MCF 10A (cell line): ENCODE measurements at regions not wholly inside any gene's neighbourhood (a gene's known extent, or its start where the extent isn't known, plus 50 kb on each side); places are given as distances from the start of the nearest gene placed in this dataset.

Experiments
- BruUV-seq: library from RNA; stranded (reverse); fragments of 400-500 nt; replicated peaks from 2 replicates; lab custom pipeline; 2021; lab: Mats Ljungman, UMichigan
- CTCF ChIA-PET: fragments of 300-600 bp; sonication (Branson Sonifier 250); formaldehyde crosslinking; extraction: SDS; loops from one replicate; lab custom pipeline; 2021; ENCODE audit warnings: antibody characterized with exemption, inconsistent platforms; lab: Yijun Ruan, JAX
- POLR2A ChIA-PET: fragments of 300-600, 350-650 bp; sonication (Branson Sonifier 250); formaldehyde crosslinking; extraction: SDS; loops from one replicate; lab custom pipeline; 2020; ENCODE audit warnings: antibody characterized with exemption, inconsistent platforms; lab: Yijun Ruan, JAX
- DNase-seq: peaks from one replicate; pipeline ENCODE4 v3.0.0-alpha.2; 2018; ENCODE audit not compliant: unreplicated experiment
- H3K27ac Mint-ChIP-seq: one replicate; pipeline ENCODE4 v1.8.0; 2022; ENCODE audit warnings: mild to moderate bottlenecking, low read depth, mixed read lengths; ENCODE audit not compliant: unreplicated experiment
- H3K27me3 Mint-ChIP-seq: one replicate; pipeline ENCODE4 v1.8.0; 2022; ENCODE audit warnings: mixed read lengths; ENCODE audit not compliant: insufficient read depth, unreplicated experiment
- H3K36me3 Mint-ChIP-seq: one replicate; pipeline ENCODE4 v1.8.0; 2022; ENCODE audit warnings: mild to moderate bottlenecking, moderate library complexity, mixed read lengths; ENCODE audit not compliant: insufficient read depth, unreplicated experiment
- H3K4me1 Mint-ChIP-seq: one replicate; pipeline ENCODE4 v1.8.0; 2022; ENCODE audit warnings: mixed read lengths; ENCODE audit not compliant: insufficient read depth, unreplicated experiment
- H3K4me3 Mint-ChIP-seq: one replicate; pipeline ENCODE4 v1.8.0; 2022; ENCODE audit warnings: mild to moderate bottlenecking, moderate library complexity, mixed read lengths; ENCODE audit not compliant: unreplicated experiment
- H3K9me3 Mint-ChIP-seq: one replicate; pipeline ENCODE4 v1.8.0; 2022; ENCODE audit warnings: mixed read lengths; ENCODE audit not compliant: unreplicated experiment
- intact Hi-C: fragments of 100-400 bp; cut with micrococcal nuclease; formaldehyde crosslinking; loops from 2 replicates; pipeline ENCODE4 v1.14.1; 2022
- TF ChIP-seq, protein P1 (sequence below): fragments of 200-600 bp; IDR thresholded peaks from one replicate; pipeline ENCODE4 v1.8.0; 2022; ENCODE audit warnings: antibody characterized with exemption, mild to moderate bottlenecking; ENCODE audit not compliant: unreplicated experiment

DNA sequence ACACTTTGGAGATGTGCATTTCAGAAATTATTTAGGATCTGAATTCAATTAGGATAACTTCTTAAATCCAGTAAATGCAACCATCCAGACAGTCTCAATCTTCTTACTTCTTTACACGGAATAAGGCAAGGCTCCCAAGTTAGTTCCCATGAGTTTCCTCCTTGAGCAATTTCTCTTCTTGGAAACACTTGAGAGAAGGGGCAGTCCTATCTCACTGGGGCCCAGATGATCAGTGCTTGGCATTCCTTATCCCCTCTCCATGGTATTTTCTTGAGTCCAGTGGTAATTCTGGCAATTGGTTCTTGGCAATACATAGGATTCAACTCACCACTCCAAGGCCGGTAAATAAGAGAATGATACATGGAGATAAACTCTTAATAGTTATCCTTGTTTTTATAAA lies 87.1 kb upstream of the PTHLH start:
- Mint-ChIP-seq H3K27me3 (no peaks in the 10 kb centered on the region), H3K9me3 (no peaks in the 10 kb centered on the region), H3K36me3 (no peaks in the 10 kb centered on the region), H3K4me1 (peaks cover 14% of the 10 kb centered on the region), H3K27ac (no peak overlapping the region), H3K4me3 (no peak overlapping the region)
- CTCF ChIA-PET: interaction anchor here (1.2 kb wide), 1 partner anchor 82 kb away, joined by 3 read pairs; no protein-coding TSS in a partner anchor
- POLR2A ChIA-PET: interaction anchor here (1.3 kb wide), 1 partner anchor 37 kb away, joined by 3 read pairs; no protein-coding TSS in a partner anchor
- intact Hi-C loops: no loop called here
- no peak for DNase-seq
- TF ChIP-seq, protein P1, sequence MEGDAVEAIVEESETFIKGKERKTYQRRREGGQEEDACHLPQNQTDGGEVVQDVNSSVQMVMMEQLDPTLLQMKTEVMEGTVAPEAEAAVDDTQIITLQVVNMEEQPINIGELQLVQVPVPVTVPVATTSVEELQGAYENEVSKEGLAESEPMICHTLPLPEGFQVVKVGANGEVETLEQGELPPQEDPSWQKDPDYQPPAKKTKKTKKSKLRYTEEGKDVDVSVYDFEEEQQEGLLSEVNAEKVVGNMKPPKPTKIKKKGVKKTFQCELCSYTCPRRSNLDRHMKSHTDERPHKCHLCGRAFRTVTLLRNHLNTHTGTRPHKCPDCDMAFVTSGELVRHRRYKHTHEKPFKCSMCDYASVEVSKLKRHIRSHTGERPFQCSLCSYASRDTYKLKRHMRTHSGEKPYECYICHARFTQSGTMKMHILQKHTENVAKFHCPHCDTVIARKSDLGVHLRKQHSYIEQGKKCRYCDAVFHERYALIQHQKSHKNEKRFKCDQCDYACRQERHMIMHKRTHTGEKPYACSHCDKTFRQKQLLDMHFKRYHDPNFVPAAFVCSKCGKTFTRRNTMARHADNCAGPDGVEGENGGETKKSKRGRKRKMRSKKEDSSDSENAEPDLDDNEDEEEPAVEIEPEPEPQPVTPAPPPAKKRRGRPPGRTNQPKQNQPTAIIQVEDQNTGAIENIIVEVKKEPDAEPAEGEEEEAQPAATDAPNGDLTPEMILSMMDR: no peak
- BruUV-seq: no TSS peak

DNA sequence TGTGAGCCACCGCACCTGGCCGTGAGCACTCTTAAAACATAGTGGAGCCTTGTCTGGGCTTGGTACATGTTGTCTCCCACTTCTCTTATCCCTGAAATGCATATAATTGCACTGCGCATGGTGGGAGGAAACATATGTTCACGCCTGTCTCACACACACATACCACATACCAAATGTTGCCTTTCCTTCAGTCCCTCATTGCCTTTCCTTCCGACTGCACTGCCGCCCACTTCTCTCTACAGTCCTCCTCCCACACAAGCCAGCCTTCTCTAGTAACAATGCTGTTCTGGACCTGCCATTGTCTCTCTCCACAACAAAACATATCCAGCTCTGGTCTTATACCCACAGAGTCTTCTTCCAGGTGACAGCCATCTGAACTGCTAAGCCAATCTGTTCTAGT lies 88.3 kb upstream of the PTHLH start:
- CTCF ChIA-PET: interaction anchor here (1.2 kb wide), 1 partner anchor 83 kb away, joined by 3 read pairs; no protein-coding TSS in a partner anchor
- no peaks in the 10 kb centered on the region for H3K9me3 Mint-ChIP-seq
- no peak for DNase-seq
- TF ChIP-seq, protein P1: no peak
- no peak overlapping the region for H3K27ac Mint-ChIP-seq
- H3K27me3 Mint-ChIP-seq: no peaks in the 10 kb centered on the region
- no peaks in the 10 kb centered on the region for H3K36me3 Mint-ChIP-seq
- BruUV-seq: no TSS peak
- intact Hi-C loops: no loop called here
- peaks cover 14% of the 10 kb centered on the region for H3K4me1 Mint-ChIP-seq
- POLR2A ChIA-PET: no interaction called here
- H3K4me3 Mint-ChIP-seq: no peak overlapping the region

DNA sequence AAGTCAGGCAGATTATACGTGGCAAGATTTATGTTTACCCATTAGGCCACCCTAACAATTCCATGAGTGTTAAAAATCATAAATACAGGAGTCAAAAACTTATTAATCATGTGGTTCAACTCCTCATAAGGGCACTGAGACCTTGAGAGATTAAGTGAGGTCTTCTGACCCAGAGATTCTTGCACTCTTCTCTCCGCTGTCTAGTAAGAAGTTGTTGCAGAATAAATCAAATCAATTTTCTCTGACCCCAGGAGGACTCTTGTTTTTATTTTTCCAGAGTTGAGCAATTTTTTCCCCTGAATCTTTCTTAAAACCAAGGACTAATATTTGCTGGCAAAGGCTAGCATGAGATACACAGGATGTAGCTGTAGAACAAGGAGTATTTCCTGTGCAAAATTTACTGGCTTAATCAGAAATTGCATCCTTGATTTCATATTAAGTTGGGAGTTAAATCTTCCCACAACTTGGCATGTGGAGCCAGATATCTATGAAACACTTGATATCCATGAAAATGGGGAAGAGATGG lies 90.9 kb upstream of the PTHLH start:
- intact Hi-C loops: no loop called here
- POLR2A ChIA-PET: interaction anchor here (1.1 kb wide), 1 partner anchor 19 kb away, joined by 4 read pairs; no protein-coding TSS in a partner anchor

DNA sequence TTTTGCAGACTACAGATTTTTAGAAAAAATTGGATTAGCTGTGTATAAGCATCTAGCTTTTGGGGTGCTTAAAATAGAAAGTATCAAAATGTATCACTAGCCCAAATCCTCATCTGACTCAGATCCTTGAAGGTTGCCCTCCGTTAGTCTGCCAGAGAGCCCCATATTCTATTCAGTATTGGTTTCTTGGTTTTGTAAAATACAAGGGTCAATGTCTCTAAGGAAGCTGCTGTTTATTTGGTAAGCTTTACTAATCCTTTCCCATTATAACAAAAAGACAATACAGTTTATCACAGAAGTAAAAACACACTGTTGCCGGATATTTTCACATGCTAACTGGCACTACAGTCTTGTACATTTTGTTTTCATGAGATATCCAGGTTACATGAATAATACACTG lies 92.8 kb upstream of the PTHLH start:
- TF ChIP-seq, protein P1: no peak
- DNase-seq: no peak
- BruUV-seq: no TSS peak
- ChIA-PET POLR2A (interaction anchor here (1.2 kb wide), 2 partner anchors 85 to 100 kb away, joined by 4 read pairs; no protein-coding TSS in a partner anchor), CTCF (no interaction called here)
- intact Hi-C loops: no loop called here
- H3K4me3 Mint-ChIP-seq: no peak overlapping the region
- H3K36me3 Mint-ChIP-seq: no peaks in the 10 kb centered on the region
- H3K27ac Mint-ChIP-seq: no peak overlapping the region
- H3K27me3 Mint-ChIP-seq: no peaks in the 10 kb centered on the region
- no peaks in the 10 kb centered on the region for H3K9me3 Mint-ChIP-seq
- peaks cover 8% of the 10 kb centered on the region for H3K4me1 Mint-ChIP-seq

More for the DNA sequence above, 90.9 kb upstream of the PTHLH start:
- no peak for DNase-seq
- no peaks in the 10 kb centered on the region for H3K36me3 Mint-ChIP-seq
- H3K4me3 Mint-ChIP-seq: no peak overlapping the region
- no peaks in the 10 kb centered on the region for H3K27me3 Mint-ChIP-seq
- TF ChIP-seq, protein P1: no peak
- CTCF ChIA-PET: no interaction called here
- H3K4me1 Mint-ChIP-seq: peaks cover 9% of the 10 kb centered on the region
- no TSS peak for BruUV-seq
- no peaks in the 10 kb centered on the region for H3K9me3 Mint-ChIP-seq
- H3K27ac Mint-ChIP-seq: no peak overlapping the region
